Fibroblast of villous mesenchyme (primary cell): ENCODE measurements at regions not wholly inside any gene's neighbourhood (a gene's known extent, or its start where the extent isn't known, plus 50 kb on each side); places are given as distances from the start of the nearest gene placed in this dataset.
A peak's percentile ranks its signal among the peaks of the same experiment; 100 is the strongest.

Source experiments
- DNase-seq: peaks from one replicate; pipeline ENCODE4 v3.0.0-alpha.2; 2010; ENCODE audit warnings: low read depth
- H3K4me3 ChIP-seq: 2 replicates; pipeline ENCODE4 v1.5.1; 2011; ENCODE audit warnings: low read depth, mild to moderate bottlenecking, low read length
- TF ChIP-seq, protein P1 (sequence below): IDR thresholded peaks from 2 replicates; pipeline ENCODE4 v1.5.1; 2012; ENCODE audit warnings: low read depth, mild to moderate bottlenecking, low read length; ENCODE audit not compliant: insufficient read depth

DNA sequence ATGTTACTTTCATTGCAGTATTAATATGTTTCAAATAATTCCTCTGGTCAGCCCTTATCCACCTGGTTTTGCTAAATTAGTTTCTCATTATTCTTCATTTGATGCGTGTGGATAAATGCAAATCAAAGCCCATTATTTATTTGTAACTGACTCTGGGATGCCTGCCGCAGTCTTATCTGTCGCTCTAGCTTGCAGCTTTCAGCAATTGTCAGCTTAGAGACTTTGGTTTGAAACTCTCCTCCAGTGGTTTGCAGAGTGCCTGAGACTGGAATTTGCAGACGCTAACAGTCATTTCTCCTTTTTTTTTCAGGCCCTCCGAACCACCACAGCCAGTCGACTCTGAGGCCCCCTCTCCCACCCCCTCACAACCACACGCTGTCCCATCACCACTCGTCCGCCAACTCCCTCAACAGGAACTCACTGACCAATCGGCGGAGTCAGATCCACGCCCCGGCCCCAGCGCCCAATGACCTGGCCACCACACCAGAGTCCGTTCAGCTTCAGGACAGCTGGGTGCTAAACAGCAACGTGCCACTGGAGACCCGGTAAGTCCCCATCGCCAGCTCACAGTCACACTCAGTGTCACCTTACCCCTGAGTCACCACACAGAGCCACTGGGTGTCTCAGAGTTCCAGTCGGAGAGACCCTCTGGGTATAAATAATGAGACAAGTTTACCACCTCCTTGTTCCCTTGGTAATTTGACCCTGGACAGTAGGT lies 339.0 kb upstream of the WWC1 start:
- TF ChIP-seq, protein P1, sequence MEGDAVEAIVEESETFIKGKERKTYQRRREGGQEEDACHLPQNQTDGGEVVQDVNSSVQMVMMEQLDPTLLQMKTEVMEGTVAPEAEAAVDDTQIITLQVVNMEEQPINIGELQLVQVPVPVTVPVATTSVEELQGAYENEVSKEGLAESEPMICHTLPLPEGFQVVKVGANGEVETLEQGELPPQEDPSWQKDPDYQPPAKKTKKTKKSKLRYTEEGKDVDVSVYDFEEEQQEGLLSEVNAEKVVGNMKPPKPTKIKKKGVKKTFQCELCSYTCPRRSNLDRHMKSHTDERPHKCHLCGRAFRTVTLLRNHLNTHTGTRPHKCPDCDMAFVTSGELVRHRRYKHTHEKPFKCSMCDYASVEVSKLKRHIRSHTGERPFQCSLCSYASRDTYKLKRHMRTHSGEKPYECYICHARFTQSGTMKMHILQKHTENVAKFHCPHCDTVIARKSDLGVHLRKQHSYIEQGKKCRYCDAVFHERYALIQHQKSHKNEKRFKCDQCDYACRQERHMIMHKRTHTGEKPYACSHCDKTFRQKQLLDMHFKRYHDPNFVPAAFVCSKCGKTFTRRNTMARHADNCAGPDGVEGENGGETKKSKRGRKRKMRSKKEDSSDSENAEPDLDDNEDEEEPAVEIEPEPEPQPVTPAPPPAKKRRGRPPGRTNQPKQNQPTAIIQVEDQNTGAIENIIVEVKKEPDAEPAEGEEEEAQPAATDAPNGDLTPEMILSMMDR: no peak
- no peak for DNase-seq
- no peak overlapping the region for H3K4me3 ChIP-seq

DNA sequence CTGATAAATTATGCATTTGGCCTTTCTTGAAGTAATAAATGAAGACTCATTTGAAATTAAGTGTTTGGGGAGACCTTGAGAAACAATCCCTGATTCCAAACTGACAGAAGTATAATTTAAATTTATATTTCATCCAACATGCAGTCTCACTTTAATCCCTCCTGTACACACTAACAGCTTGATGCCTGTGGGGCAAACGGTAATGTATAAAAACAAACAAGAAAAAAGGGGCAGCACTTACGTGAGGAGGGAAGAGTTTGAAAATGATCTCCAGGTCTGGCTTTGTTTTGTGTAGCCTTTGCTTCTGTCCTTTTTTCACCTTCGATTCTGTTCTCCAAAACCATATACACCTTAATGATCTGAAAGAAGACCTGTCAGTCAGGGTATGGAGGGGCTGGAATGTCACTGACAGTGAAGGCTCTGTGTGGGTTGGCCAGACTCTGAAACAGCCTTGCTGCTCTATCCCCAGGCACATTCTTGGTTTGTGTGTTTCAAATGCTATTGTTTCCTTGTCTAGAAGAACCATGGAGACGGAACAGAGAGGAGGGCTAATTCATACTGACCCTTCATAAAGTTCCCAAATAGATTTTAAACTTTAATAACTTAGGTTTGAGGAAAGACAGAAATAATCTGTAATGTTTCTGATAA lies 338.2 kb upstream of the WWC1 start:
- DNase-seq: no peak
- TF ChIP-seq, protein P1: no peak
- H3K4me3 ChIP-seq: no peak overlapping the region

DNA sequence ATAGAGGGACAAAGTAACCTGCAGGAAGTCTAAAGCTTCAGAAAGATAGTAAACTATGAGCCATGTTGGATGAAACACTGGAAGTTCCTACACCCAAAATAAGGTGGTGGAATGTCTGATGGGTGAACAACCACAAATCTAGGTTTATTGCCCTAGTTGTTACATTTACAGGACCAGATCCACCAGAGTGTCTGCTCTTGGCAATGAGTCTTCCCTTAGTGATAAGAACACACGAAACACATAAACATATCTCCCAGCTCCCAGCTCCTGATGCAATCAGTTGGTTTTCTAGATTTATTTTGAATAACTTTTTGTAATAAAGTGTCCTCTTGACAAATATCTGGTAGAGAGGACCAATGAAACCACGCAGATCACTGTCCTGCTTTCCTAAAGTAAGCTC lies 329.7 kb upstream of the WWC1 start:
- TF ChIP-seq, protein P1: no peak
- peak; percentile 85 for DNase-seq
- no peak overlapping the region for H3K4me3 ChIP-seq

DNA sequence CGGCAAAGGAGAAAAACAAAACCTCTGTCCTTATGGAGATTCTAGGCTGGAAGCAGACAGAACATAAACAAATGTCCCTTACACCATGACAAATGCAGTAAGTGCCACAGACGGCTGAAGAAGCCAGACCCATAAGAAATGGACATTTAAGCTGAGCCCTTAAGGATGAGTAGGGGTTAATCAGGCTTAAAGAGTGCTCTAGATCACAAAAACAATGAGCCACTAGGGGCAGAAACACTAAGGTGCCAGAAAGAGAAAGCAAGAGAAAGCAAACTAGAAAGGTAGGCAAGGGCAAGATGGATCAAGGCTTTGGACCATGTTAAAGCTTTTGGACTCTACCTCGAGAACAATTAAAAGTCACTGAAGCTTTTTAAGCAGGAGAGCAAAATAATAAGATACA lies 326.9 kb upstream of the WWC1 start:
- no peak overlapping the region for H3K4me3 ChIP-seq
- DNase-seq: no peak
- TF ChIP-seq, protein P1: peak; percentile 34

DNA sequence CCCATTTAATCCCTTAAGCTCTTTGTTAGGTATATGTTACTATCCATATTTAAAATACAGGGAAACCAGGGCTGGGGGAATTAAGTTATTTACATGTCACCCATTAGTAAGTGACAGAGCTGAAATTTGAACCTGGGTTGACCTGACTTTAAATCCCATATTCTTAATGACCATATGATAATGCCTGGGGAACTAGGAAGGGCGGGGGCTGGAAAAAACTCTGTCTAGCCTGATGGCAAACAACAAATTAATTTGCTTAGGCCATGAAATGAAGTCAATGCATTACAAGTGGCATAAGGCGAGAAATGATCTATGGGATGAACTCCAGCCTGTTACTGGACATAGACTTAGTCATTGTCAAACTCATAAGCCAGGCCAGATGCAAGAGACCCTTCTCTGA lies 325.7 kb upstream of the WWC1 start:
- TF ChIP-seq, protein P1: no peak
- H3K4me3 ChIP-seq: no peak overlapping the region
- no peak for DNase-seq

DNA sequence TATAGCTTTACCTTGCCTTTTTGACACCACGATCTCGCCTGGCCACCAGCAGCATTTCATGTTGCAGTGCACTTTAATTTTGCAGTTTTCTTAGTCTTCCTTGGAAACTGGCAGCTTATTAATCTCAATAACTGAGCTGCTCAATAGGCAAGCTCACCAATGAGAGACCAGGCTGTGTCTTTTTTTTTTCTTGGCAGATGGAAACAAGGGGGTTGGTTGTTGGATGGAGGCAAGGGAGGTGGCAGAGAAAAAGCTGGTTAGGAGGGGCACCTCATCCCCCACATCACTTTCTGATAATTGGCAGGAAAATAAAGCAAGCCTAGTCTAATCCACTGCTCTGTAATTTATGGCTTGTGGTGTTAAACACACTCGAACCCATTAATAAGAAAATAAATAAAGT lies 324.5 kb upstream of the WWC1 start:
- H3K4me3 ChIP-seq: no peak overlapping the region
- TF ChIP-seq, protein P1: no peak
- no peak for DNase-seq
